ENCODE measurements at regions not wholly inside any gene's neighbourhood (a gene's known extent, or its start where the extent isn't known, plus 50 kb on each side); places are given as distances from the start of the nearest gene placed in this dataset.

DNA sequence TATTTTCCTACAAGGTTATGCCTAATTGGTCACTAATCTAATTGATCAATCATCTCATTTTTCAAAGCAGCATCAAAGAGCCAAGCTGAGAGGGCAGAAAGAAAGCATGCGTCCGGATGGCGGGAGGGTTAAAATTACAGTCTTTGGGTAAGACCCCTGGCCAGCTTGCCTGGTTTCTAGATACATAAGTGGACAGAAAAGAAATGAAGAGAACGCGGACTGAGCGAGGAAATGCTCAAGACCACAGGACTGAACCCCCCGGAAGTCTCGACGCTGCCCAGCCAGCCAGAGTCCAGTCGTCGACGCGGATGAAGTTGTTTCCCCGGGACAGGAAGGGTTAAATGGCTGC lies 297.2 kb downstream of the OMA1 start:
- TF ChIP-seq, protein P1, sequence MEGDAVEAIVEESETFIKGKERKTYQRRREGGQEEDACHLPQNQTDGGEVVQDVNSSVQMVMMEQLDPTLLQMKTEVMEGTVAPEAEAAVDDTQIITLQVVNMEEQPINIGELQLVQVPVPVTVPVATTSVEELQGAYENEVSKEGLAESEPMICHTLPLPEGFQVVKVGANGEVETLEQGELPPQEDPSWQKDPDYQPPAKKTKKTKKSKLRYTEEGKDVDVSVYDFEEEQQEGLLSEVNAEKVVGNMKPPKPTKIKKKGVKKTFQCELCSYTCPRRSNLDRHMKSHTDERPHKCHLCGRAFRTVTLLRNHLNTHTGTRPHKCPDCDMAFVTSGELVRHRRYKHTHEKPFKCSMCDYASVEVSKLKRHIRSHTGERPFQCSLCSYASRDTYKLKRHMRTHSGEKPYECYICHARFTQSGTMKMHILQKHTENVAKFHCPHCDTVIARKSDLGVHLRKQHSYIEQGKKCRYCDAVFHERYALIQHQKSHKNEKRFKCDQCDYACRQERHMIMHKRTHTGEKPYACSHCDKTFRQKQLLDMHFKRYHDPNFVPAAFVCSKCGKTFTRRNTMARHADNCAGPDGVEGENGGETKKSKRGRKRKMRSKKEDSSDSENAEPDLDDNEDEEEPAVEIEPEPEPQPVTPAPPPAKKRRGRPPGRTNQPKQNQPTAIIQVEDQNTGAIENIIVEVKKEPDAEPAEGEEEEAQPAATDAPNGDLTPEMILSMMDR (conservative IDR thresholded peaks at IDR 0.05; ENCODE audit: control insufficient read depth, insufficient read depth, low read depth, low read length): no peak
- DNase-seq (ENCODE audit: low read depth): no peak
- no peak overlapping the region for H3K4me3 ChIP-seq (ENCODE audit: control insufficient read depth, low read depth, low read length)

DNA sequence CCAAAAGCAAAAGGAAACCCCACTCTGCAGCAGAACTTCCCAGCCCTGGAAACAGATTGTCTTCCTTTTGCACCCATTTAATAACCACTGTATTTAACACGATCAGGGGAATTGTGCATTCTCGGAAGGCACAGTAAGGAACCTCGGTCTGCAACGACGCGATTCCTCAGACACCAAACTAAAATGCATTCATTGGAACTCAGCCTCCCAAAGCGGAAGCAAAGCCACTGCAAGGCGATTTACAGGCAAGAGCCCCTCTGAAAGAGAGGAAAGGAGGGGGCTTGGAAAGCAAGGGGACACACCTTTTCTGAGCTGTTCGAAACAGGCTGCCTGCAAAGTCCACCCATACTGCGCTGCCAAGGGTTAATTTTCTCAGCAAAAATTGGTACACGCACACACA lies 297.7 kb downstream of the OMA1 start:
- no peak overlapping the region for H3K4me3 ChIP-seq (ENCODE audit: control insufficient read depth, low read depth, low read length)
- DNase-seq (ENCODE audit: low read depth): no peak
- TF ChIP-seq, protein P1 (conservative IDR thresholded peaks at IDR 0.05; ENCODE audit: control insufficient read depth, insufficient read depth, low read depth, low read length): no peak

GRCh38 chr1:58248072-58248471 lies 298.5 kb downstream of the OMA1 start:
- H3K4me3 ChIP-seq (ENCODE audit: control insufficient read depth, low read depth, low read length): no peak overlapping the region
- TF ChIP-seq, protein P1 (conservative IDR thresholded peaks at IDR 0.05; ENCODE audit: control insufficient read depth, insufficient read depth, low read depth, low read length): no peak
- DNase-seq (ENCODE audit: low read depth): no peak

GRCh38 chr1:58246549-58246948 lies 300.0 kb downstream of the OMA1 start:
- TF ChIP-seq, protein P1 (conservative IDR thresholded peaks at IDR 0.05; ENCODE audit: control insufficient read depth, insufficient read depth, low read depth, low read length): no peak
- no peak for DNase-seq (ENCODE audit: low read depth)
- H3K4me3 ChIP-seq (ENCODE audit: control insufficient read depth, low read depth, low read length): no peak overlapping the region

- no peak overlapping the region for H3K4me3 ChIP-seq (ENCODE audit: control insufficient read depth, low read depth, low read length)
- DNase-seq (ENCODE audit: low read depth): no peak
- TF ChIP-seq, protein P1 (conservative IDR thresholded peaks at IDR 0.05; ENCODE audit: control insufficient read depth, insufficient read depth, low read depth, low read length): no peak
These were observed 301.7 kb downstream of the OMA1 start for GRCh38 chr1:58244872-58245271.

GRCh38 chr1:58238846-58239245 lies 307.7 kb downstream of the OMA1 start:
- TF ChIP-seq, protein P1 (conservative IDR thresholded peaks at IDR 0.05; ENCODE audit: control insufficient read depth, insufficient read depth, low read depth, low read length): no peak
- H3K4me3 ChIP-seq (ENCODE audit: control insufficient read depth, low read depth, low read length): no peak overlapping the region
- DNase-seq (ENCODE audit: low read depth): no peak

DNA sequence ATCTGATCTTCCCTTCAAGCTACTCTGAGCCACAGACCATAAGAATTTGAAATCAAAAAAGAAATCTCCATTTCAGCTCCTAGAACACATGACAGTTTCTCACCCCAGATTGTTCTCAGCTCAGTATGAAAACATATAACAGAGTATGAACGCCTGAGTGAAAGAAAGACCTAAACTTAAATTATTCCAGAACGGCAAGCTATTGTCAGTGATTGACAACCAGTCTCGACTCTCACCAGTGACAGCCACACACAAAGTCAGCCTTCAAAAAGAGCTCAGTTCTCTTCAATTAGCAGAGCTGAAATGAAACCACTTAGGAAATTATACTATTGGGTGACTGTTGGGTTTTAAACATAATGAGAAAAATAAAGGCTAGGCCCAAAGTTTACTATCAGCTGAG lies 312.8 kb downstream of the OMA1 start:
- no peak overlapping the region for H3K4me3 ChIP-seq (ENCODE audit: control insufficient read depth, low read depth, low read length)
- TF ChIP-seq, protein P1 (conservative IDR thresholded peaks at IDR 0.05; ENCODE audit: control insufficient read depth, insufficient read depth, low read depth, low read length): no peak

More for the DNA sequence above, 312.8 kb downstream of the OMA1 start:
- no peak for DNase-seq (ENCODE audit: low read depth)

Data from fibroblast of mammary gland (primary cell).